GM18505 (cell line): ENCODE measurements at regions not wholly inside any gene's neighbourhood (a gene's known extent, or its start where the extent isn't known, plus 50 kb on each side); places are given as distances from the start of the nearest gene placed in this dataset.
"Not testable (repeated sequence)": the region's sequence is repeated elsewhere in the genome, so short reads cannot be mapped to it uniquely, and the experiment has no call there.

Experiments used
- ATAC-seq: cut with Tn5 transposase; IDR thresholded peaks from one replicate; pipeline ENCODE4 v1.9.1; 2021; ENCODE audit not compliant: unreplicated experiment
- POLR2A ChIP-seq: IDR thresholded peaks from 4 replicates; pipeline ENCODE4 v1.6.1; 2011; ENCODE audit warnings: borderline replicate concordance; ENCODE audit not compliant: insufficient read depth, insufficient read length; ENCODE audit errors: extremely low read depth

GRCh38 chr5:42306287-42306686 lies 117.0 kb upstream of the GHR start:
- no peak for TF ChIP-seq POLR2A
- ATAC-seq, result no peak

GRCh38 chr5:42309865-42310264 lies 113.4 kb upstream of the GHR start:
- no peak for ATAC-seq
- no peak for TF ChIP-seq POLR2A

- no peak for TF ChIP-seq POLR2A
These were observed 108.0 kb upstream of the GHR start for GRCh38 chr5:42315214-42315613.

GRCh38 chr5:42317575-42317974 lies 105.7 kb upstream of the GHR start:
- no peak for ATAC-seq
- no peak for TF ChIP-seq POLR2A

More at GRCh38 chr5:42315214-42315613, 108.0 kb upstream of the GHR start:
- no peak for ATAC-seq

- ATAC-seq, result not testable (repeated sequence)
These were observed 103.7 kb upstream of the GHR start for GRCh38 chr5:42319546-42319945.

GRCh38 chr5:42321785-42322184 lies 101.5 kb upstream of the GHR start:
- ATAC-seq, result no peak
- no peak for TF ChIP-seq POLR2A

- ATAC-seq, result no peak
- no peak for TF ChIP-seq POLR2A
These were observed 86.1 kb upstream of the GHR start for GRCh38 chr5:42337143-42337542.

- no peak for ATAC-seq
- TF ChIP-seq POLR2A, result no peak
These were observed 85.6 kb upstream of the GHR start for GRCh38 chr5:42337607-42338006.

- no peak for ATAC-seq
- no peak for TF ChIP-seq POLR2A
These were observed 85.1 kb upstream of the GHR start for GRCh38 chr5:42338136-42338535.

- ATAC-seq, result no peak
These were observed 74.1 kb upstream of the GHR start for GRCh38 chr5:42349163-42349562.

GRCh38 chr5:42351956-42352355 lies 71.3 kb upstream of the GHR start:
- ATAC-seq, result no peak
- TF ChIP-seq POLR2A, result no peak

More at GRCh38 chr5:42349163-42349562, 74.1 kb upstream of the GHR start:
- TF ChIP-seq POLR2A, result no peak

GRCh38 chr5:42360056-42360455 lies 63.2 kb upstream of the GHR start:
- no peak for TF ChIP-seq POLR2A
- no peak for ATAC-seq

GRCh38 chr5:42360616-42361314 lies 62.5 kb upstream of the GHR start:
- no peak for ATAC-seq
- TF ChIP-seq POLR2A, result no peak

GRCh38 chr5:42361315-42361688 lies 61.9 kb upstream of the GHR start:
- TF ChIP-seq POLR2A, result no peak
- no peak for ATAC-seq

GRCh38 chr5:42366051-42366450 lies 57.2 kb upstream of the GHR start:
- no peak for ATAC-seq

More at GRCh38 chr5:42366051-42366450, 57.2 kb upstream of the GHR start:
- TF ChIP-seq POLR2A, result no peak
